ENCODE measurements at regions not wholly inside any gene's neighbourhood (a gene's known extent, or its start where the extent isn't known, plus 50 kb on each side); places are given as distances from the start of the nearest gene placed in this dataset.

GRCh38 chr5:3661755-3662296, 66.2 kb downstream of the IRX1 start:
- DNase-seq = no peak
- no peak overlapping the region for H3K27ac ChIP-seq
- TF ChIP-seq CTCF (IDR thresholded peaks at IDR 0.05; ENCODE audit: low read depth, low read length, missing control alignments) = no peak

GRCh38 chr5:3662344-3662743, 66.7 kb downstream of the IRX1 start:
- H3K4me3 ChIP-seq (ENCODE audit: low read depth, low read length) = no peak overlapping the region
- no peaks in the 10 kb centered on the region for H3K27me3 ChIP-seq (replicated peaks)
- in situ Hi-C loops (cut with HindIII; ENCODE audit: low pct_ligation_motif_present, low sequenced_read_pairs) = no loop called here
- TF ChIP-seq CTCF (IDR thresholded peaks at IDR 0.05; ENCODE audit: low read depth, low read length, missing control alignments) = no peak
- H3K36me3 ChIP-seq (replicated peaks) = no peaks in the 10 kb centered on the region
- H3K27ac ChIP-seq = no peak overlapping the region
- no peak for DNase-seq

More at GRCh38 chr5:3661755-3662296, 66.2 kb downstream of the IRX1 start:
- Histone ChIP-seq H3K27me3 (replicated peaks) (no peaks in the 10 kb centered on the region), H3K4me3 (ENCODE audit: low read depth, low read length) (no peak overlapping the region), H3K36me3 (replicated peaks) (no peaks in the 10 kb centered on the region)
- in situ Hi-C loops (cut with HindIII; ENCODE audit: low pct_ligation_motif_present, low sequenced_read_pairs) = no loop called here

- Histone ChIP-seq H3K27ac (no peak overlapping the region), H3K36me3 (replicated peaks) (no peaks in the 10 kb centered on the region), H3K27me3 (replicated peaks) (no peaks in the 10 kb centered on the region), H3K4me3 (ENCODE audit: low read depth, low read length) (no peak overlapping the region)
- DNase-seq = no peak
- in situ Hi-C loops (cut with HindIII; ENCODE audit: low pct_ligation_motif_present, low sequenced_read_pairs) = no loop called here
- no peak for TF ChIP-seq CTCF (IDR thresholded peaks at IDR 0.05; ENCODE audit: low read depth, low read length, missing control alignments)
These were observed 75.7 kb downstream of the IRX1 start for GRCh38 chr5:3671337-3671736.

GRCh38 chr5:3678801-3679200, 83.2 kb downstream of the IRX1 start:
- no peak for DNase-seq
- no peak for TF ChIP-seq CTCF (IDR thresholded peaks at IDR 0.05; ENCODE audit: low read depth, low read length, missing control alignments)
- Histone ChIP-seq H3K27me3 (replicated peaks) (no peaks in the 10 kb centered on the region), H3K4me3 (ENCODE audit: low read depth, low read length) (no peak overlapping the region), H3K36me3 (replicated peaks) (no peaks in the 10 kb centered on the region), H3K27ac (no peak overlapping the region)
- in situ Hi-C loops (cut with HindIII; ENCODE audit: low pct_ligation_motif_present, low sequenced_read_pairs) = no loop called here

GRCh38 chr5:3680821-3681220, 85.2 kb downstream of the IRX1 start:
- Histone ChIP-seq H3K27me3 (replicated peaks) (no peaks in the 10 kb centered on the region), H3K36me3 (replicated peaks) (no peaks in the 10 kb centered on the region), H3K4me3 (ENCODE audit: low read depth, low read length) (no peak overlapping the region), H3K27ac (no peak overlapping the region)
- no peak for TF ChIP-seq CTCF (IDR thresholded peaks at IDR 0.05; ENCODE audit: low read depth, low read length, missing control alignments)
- in situ Hi-C loops (cut with HindIII; ENCODE audit: low pct_ligation_motif_present, low sequenced_read_pairs) = no loop called here
- DNase-seq = no peak

- DNase-seq = no peak
- Histone ChIP-seq H3K27me3 (replicated peaks) (no peaks in the 10 kb centered on the region), H3K4me3 (ENCODE audit: low read depth, low read length) (no peak overlapping the region), H3K27ac (no peak overlapping the region), H3K36me3 (replicated peaks) (no peaks in the 10 kb centered on the region)
- no peak for TF ChIP-seq CTCF (IDR thresholded peaks at IDR 0.05; ENCODE audit: low read depth, low read length, missing control alignments)
- in situ Hi-C loops (cut with HindIII; ENCODE audit: low pct_ligation_motif_present, low sequenced_read_pairs) = no loop called here
These were observed 88.5 kb downstream of the IRX1 start for GRCh38 chr5:3684118-3684517.
